ENCODE measurements at regions not wholly inside any gene's neighbourhood (a gene's known extent, or its start where the extent isn't known, plus 50 kb on each side); places are given as distances from the start of the nearest gene placed in this dataset.

DNA sequence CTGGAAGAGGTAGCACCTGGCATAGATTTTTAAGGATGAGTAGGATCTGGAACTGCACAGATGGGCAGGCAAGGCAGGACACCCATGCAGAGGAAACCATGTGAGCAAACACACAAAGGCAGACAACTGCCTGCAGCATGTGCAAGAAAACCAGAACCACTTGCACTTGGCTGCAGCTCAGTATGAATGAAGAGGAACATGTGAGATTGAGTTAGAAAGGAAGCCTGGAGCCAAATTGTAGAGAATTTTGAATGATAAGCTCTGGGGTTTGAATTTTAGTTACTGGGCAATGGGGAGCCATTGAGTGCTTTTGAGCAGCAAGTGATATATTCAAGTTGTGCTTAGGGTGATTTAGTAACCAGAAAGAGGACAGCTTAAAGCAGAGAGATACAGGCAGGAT is 583.4 kb downstream of the SOX6 start:
- DNase-seq (ENCODE audit: low spot score), result no peak

DNA sequence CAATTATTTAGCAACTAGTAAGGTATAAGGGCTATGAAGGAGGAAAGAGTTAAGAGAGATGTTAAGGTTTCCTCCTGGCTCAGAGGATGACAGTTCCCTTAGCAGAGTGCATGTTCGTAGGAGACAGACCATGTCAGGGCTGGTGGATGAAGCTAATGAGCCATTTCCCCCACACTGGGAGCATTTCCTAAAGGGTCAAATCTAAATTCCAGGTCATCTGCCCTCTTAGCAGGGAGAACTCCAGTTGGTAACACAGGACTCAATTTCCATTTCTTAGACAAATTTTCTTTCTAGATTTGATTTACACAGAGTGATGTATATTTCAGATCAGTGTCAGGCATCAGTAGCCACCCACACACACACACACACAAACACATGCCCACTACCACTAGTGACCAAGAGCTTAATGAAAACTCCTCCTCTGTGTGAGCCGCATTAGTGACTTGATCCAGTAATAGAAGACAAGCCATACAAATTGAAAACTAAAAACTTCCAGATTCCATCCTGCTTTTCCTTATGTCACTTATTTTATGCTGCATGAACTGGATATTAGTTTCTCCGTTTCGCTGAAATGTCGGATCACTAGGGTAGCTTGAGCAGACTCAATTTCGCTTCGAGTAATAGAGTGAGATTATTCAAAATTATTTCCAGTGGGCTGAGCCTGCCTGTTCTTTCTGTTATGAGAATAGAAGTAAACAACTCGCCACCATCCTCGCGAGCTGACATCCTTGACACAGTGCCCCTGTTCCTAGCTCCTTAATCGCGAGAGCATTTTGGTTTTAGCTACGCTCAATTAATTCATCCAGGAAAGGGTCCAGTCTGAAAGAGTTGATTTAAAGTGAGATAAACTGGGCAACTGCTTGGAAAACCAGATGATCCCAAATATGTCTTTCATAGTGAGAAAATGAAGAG is 582.6 kb downstream of the SOX6 start:
- no peak for DNase-seq (ENCODE audit: low spot score)

DNA sequence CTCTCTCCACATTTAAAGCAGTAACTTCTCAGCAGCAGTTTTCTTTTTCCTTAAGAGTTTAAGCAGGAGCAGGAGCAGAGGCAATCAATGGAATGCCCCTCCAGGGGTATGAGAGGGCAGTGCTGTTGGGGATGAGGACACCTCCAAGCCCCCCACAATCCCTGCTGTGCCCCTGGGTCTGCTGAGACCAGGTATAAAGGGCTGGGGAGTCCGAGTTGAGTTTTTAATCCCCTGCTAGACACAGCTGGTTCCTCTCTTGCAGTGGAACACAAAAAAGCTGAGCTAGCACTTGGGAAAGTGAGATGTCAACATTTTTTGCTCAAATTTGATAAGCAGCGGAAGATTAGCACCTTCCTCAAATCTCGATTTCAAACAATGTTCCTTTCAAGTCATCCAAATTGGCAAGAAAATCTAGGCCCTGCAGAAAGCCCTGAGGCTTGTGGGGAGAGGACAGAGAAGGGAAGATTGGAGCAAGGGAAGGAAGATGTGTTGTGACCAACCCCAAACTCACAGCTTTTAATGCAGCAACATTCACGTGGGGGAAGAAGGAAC is 581.9 kb downstream of the SOX6 start:
- DNase-seq (ENCODE audit: low spot score), result no peak

DNA sequence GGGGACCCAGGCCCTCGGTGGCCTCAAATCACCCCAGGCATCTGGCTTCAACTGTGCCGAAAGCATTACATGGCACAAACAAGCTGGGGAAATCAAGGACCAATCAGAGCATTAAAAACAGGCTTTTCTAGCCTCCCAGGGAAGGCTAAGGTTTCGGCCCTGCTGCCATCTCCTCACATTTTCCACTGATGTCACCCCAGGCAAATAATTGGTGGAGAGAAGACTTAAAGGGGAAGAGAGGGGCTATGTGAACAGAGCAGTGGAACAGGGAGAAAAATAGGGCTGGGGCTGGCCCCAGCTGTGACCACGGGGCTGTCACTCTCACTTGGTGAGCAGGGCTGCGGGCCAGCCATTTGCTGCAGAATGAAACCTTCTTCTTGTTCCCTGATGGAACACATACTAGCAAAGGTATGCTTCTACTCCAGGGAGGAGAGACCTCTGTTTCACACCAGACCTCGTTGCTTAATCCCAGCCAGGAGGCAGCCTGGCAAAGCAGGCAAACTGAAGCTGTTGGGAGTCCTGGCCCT is 581.3 kb downstream of the SOX6 start:
- DNase-seq (ENCODE audit: low spot score), result no peak

DNA sequence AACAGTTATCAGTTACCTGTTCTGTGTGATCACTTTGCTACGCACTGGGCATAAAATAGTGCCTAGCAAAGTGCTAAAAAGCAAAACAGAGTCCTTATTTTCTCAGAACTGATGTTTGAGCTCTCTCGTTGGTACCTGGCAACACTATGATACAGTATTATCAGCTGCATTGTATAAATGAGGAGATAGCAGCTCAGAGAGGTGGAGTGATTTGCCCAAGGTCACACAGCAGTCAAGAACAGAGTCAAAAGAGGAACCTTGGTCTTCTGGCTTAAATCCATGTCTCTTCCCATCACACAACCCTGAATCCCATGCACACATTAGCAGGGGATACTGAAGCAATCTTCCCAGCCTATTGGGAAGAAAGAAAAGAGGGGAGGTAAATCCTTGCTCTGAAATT is 580.5 kb downstream of the SOX6 start:
- DNase-seq (ENCODE audit: low spot score), result no peak

DNA sequence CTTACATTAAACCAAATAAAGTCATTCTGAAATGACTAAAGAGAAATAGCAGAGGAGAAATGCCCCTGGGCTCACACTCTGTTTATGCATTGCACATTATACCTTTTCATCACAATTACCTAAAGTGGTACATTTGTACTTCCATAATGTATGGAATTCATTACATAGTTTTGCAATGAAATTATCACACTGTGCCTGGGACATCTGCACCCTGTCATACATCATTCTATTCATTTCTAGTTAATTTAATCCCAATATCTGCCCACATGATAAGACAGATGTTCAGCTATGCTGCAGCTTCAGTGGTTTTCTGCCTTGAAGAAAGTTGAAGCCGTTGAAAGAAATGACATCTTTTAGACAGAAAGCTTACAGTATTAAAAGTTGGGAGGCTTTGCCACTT is 580.0 kb downstream of the SOX6 start:
- DNase-seq (ENCODE audit: low spot score), result no peak

DNA sequence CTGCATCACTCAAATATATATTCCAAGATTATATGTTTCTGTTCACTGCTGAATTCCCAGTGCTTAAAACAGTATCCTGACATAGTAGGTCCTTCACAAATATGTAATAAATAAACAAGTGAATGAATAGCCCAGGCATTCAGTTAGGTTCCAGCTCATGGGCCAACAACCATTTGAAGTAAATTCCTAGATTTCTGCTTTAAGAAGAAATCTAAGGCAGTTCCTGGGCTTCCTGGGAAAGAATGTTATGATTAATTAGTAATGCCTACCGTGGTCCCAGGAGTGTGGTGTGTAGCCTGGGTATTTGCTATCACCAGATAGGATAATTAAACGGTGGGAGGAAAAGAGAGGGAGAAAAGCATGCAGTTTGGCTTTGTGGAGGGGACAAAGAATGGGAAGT is 576.8 kb downstream of the SOX6 start:
- DNase-seq (ENCODE audit: low spot score), result no peak

DNA sequence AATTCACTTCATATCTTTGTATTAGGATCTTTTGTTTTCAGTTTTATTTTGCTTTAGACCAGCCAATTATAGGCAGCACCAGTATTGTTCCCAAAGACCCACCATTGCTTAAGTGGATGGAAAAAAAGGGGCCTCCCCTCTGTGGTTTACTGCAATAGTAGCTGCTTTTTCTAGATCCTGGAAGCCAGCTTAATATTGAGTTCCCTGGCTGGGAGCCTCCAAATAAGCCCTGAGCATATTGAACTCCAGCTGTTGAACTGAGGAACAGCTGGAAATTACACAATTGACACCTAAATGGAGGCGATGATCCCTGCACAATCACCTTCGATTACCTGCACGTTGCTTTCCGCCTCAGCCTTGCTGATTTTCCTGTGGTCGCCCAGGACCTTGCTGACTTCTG is 576.0 kb downstream of the SOX6 start:
- no peak for DNase-seq (ENCODE audit: low spot score)

DNA sequence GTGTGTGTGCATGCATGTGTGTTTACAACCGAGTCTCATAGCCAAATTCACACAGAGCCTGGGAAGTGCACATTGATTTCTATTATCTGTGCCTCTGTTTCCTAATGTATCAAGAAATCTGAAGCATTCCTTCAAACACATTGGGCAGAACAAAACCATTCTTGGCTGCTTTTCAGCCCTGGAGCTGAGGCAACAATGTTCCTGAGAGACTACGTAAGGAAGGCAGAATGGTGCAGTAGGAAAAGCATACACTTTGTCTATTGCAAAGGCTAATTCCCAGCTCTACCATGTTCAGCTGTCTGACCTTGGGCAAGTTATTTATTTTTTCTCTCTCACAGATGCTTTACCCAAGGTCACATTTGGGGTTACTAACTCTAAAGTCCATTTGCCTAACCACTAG is 575.5 kb downstream of the SOX6 start:
- no peak for DNase-seq (ENCODE audit: low spot score)

DNA sequence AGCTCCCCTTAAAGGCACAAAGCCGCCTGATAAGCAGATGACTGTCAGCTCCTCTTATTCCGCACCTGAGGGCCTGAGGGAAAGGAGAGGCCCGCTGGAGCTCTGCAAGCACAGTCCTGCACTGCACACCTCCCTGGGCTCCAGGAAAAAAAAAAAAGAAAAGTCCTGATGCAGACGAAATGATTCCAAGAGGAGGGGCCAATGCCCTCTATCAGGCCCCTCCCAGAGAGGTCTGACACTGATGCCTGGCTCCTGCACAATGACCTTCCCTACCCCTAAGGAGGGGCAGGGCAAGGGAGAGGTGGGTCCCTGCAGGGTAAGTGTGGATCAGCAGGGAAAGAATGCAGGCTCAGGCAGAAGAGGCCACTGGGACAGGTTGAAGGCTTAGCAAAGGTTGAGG is 572.7 kb downstream of the SOX6 start:
- no peak for DNase-seq (ENCODE audit: low spot score)

DNA sequence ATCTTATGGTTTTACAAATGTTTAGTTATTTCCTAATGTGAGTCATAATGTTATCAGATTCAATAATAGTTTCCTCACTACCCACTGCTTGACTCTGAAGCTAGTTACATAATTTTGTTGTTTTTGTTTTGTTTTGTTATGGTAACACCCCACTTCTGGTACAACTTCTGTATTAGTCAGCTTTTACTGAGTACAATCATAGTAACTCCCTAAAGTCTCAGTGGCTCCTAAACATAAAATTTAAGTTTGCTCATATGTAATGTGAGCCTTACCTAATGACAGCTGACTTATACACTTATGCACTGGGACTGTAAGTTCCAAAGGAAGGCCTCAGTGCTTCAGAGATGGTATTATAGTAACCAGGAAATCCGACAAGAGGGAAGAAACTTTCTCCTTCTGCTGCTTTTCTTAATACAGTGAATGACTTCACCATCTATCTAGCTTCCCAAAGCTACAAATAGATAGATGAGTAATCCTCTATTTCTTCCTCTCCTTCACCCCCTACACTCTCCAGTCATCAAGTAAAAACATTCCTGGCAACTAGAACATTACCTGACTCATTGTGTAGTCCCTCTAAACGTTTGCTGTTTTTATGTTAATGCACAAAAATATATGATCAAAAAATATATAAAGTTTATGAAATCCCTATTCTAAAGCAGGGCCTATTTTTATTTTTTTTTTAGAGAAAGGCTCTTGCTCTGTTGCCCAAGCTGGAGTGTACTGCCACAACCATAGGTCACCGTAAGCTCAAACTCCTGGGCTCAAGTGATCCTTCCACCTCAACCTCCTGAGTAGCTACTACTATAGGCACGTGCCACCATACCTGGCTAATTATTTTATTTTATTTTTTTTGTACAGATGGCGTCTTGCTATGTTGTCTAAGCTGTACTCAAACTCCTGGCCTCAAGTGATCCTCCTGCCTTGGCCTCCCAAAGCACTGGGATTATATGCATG is 563.0 kb downstream of the SOX6 start:
- DNase-seq (ENCODE audit: low spot score), result no peak

DNA sequence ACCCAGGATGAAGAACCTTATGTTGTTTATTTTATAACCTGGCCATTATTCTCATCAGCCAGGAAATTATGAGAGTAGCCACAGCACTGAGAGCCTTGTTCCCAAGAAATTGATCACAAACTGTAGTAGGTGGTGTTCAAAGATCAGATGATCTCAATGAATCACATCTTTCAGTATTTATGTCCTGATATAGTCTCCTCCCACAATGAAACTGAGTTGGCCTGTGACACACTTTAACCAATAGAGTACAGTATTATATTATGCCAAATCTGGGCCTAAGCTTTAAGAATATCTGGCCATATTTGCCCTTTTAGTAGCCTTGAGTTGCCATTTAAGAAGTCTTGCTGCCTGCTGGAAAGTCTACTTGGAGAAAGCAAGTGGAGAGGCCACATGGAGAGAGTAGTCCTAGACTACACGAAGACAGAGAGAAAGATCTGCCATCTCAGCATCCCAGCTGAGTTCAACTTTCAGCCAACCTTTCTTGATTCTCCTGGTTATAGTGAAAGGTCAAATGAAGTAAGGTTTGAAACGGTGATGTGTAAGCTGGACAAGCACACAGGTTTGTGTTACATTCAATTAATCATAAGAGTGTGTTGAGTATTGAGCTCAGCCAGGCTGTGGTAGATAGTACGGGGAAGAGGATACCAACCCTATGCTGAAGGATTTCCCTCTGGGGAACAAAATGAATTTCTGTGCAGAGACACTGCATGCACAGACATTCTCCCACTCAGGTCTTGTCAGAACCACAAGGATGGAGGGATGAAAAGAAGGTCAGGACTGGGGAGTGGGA is 561.8 kb downstream of the SOX6 start:
- DNase-seq (ENCODE audit: low spot score), result no peak

DNA sequence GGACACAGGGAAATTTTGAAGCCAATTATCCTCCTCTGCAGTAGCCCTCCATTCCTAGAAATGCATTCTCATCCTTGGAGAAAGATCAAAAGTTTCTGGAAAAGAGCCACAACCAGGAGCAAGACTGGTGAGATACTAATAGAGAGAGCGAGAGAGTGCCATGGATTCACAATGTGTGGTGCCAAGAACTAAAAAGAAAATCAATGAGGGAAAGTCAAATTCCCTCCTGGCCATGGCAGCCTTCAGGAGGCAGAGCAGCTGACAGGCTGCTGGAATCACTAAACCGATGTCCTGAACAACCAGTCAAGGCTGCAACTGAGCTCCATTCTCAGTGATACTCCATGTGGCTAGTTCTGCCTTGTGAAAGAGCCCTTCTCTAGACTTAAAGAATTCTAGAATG is 561.0 kb downstream of the SOX6 start:
- DNase-seq (ENCODE audit: low spot score), result peak; percentile 40

DNA sequence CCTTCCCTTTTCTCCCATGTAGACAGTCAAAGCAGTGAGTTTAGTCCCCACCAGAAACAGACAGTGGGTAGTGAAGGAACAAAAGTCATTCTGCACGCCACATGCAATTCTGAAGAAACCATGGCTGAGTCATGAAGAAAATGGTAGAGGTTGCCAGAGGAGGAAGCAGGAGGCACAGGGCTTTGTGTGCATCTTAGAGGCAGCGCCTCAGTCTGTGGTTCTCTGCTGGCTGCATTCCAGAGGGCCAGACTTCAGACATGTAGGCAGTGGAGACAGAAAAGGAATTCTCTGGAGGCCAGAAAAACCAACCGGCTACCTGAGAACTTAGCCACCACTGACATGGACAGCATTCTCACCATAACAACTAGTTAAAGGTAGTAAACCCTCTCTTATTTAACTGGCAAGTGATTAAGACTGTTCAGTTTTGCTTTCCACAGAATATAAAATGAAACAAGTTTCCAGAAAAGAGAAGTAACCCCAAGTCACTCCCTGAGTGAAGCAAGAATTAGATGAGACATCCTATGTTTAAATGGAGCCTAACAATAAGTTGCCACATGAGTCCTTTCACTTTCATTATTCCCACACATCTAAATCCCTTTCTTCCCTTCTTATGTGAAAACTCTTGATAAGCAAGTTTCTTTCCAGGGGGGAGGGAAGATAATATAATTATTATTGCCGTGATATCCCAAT is 556.1 kb downstream of the SOX6 start:
- DNase-seq (ENCODE audit: low spot score), result peak; percentile 83

DNA sequence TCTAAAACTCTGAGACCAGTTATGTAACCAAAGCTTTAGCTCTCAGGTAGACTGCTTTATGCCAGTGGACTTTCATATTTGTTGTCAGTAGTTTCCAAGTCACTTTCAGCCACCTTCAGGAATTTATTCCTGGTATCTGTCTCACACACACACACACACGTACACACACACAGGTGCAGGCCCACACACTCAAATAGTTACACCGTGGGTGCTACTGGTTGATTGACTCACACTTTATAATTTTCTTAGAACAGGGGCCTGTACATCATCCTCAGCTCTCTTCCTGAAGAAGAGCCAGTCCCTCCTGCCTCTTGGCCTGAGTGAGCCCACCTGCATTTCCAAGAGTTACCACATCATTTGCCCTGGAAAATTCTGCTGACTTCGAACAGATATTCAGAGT is 555.2 kb downstream of the SOX6 start:
- DNase-seq (ENCODE audit: low spot score), result no peak

DNA sequence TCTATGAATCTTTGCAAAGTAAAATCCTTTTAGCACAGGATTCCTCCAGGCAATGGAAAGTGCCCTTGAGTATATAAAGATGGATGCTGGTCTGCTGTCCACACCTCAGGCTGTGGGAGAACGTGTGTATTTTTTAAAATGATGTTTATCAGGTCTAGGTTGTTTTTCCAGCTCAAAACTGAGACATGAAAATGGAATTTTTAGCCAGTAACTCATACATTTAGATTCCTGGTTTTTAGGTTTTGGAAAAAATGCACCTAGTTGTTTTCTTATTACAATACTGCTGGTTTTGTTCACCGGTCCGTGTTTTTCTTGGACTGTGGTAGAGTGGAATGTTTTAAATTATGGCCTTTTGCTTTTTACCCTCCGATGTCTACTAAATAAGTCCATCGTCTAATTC is 554.7 kb downstream of the SOX6 start:
- no peak for DNase-seq (ENCODE audit: low spot score)

DNA sequence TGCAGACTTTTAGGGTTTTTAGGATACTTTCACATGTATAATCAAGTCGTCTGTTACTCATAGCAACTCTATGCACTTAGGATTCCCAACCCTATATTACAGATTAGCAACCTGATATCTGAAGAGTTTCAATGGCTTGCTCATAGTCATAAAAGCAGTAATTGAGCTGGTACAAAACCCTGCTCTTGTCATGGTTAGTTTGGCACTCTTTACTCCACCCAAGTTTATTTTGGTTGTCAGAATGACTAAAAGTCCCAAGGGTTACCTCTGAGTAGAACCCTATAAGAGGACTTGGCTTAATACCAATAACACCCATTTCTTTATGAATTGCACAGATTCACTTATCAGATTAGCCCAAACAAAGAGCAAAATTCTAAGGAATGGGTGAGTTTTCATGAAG is 550.6 kb downstream of the SOX6 start:
- no peak for DNase-seq (ENCODE audit: low spot score)

DNA sequence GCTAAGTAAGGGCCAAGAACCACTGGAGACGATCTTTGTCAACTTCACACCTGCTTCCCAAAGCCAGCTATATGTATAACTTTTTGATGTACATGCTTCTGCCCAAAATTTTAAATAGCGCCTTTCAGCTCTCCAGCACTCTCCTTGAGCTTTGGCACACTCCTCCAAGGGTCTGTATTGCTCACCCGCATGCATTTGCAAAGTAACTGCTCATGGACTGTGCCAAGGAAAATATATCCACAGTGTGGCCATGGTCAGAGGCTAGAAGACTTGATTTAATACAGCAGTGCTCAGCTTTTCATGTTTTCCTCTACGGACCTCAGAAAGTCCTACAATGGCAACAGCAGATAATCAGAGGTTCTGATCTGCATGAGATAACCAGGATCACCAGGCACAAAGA is 550.1 kb downstream of the SOX6 start:
- no peak for DNase-seq (ENCODE audit: low spot score)

DNA sequence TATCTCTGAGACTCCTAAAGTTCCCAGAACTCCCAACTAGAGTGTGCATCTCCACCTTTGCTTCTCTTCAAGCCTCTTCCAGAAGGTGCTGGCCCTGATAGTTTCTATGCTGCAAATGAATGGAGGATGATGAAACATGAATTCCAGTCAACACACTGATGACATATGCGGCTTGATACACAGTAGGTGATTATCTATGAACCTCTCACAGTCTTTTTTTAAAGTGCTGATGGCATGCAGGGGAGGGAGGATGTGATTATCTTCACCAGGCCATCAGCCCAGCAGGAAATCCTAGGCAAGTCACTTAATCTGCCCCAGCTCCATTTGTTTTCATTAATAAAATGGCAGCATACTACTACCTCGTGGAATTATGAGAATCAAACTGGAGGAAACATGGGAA is 548.5 kb downstream of the SOX6 start:
- no peak for DNase-seq (ENCODE audit: low spot score)

DNA sequence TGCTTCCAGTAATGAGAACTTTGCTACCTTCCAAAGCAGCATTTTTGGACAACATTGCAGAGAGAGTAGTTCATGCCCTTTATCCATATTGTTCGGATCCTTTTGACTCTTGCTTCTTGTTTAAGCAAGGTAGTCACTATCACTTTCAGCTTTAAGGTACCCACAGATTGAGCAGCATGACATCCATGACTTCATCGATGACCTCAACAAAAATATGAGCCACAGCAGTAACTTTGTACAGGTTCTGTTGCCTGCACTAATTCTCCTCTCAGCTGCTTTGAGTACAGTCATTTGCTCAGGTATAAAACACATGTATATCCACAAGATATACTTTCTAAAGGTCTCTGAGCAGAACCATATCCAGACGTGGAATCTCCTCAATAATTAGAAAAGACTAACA is 546.3 kb downstream of the SOX6 start:
- no peak for DNase-seq (ENCODE audit: low spot score)

DNA sequence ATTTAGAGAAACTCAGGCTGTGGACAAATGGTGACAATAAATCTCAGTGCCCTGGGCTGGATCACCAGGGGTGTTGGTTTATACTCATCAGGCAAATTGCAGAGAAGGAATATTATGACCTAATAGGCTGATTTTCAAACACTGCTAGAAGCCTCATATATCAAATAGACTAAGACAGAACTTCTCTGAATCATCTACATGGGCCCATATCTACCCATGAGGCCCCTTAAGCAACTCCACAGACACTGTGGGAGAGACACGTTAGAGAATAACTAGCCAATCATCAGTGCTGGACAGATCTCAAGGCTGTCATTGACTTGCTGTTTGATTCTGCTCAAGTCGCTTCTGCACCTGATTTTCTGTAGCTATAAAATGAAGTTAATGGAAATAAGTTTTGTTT is 545.8 kb downstream of the SOX6 start:
- DNase-seq (ENCODE audit: low spot score), result no peak
